GM18498 (cell line): ENCODE measurements at regions not wholly inside any gene's neighbourhood (a gene's known extent, or its start where the extent isn't known, plus 50 kb on each side); places are given as distances from the start of the nearest gene placed in this dataset.
"Not testable (repeated sequence)": the region's sequence is repeated elsewhere in the genome, so short reads cannot be mapped to it uniquely, and the experiment has no call there.

Source experiments
- ATAC-seq: cut with Tn5 transposase; IDR thresholded peaks from one replicate; pipeline ENCODE4 v1.9.1; 2021; ENCODE audit warnings: mild to moderate bottlenecking, moderate library complexity; ENCODE audit not compliant: unreplicated experiment

- ATAC-seq = peak; percentile 55
These were observed 540.3 kb downstream of the HINT1 start for GRCh38 chr5:130624805-130625204.

GRCh38 chr5:130616161-130616560 is 548.9 kb downstream of the HINT1 start:
- ATAC-seq = no peak

- ATAC-seq = no peak
These were observed 559.8 kb downstream of the HINT1 start for GRCh38 chr5:130605234-130605633.

- not testable (repeated sequence) for ATAC-seq
These were observed 568.4 kb downstream of the HINT1 start for GRCh38 chr5:130596647-130597046.

GRCh38 chr5:130580264-130580663 is 584.8 kb downstream of the HINT1 start:
- ATAC-seq = no peak

- ATAC-seq = no peak
These were observed 586.7 kb downstream of the HINT1 start for GRCh38 chr5:130578354-130578753.

GRCh38 chr5:130571076-130571475 is 594.0 kb downstream of the HINT1 start:
- no peak for ATAC-seq

GRCh38 chr5:130568791-130569190 is 596.3 kb downstream of the HINT1 start:
- ATAC-seq = no peak

- ATAC-seq = no peak
These were observed 609.6 kb downstream of the HINT1 start for GRCh38 chr5:130555429-130555828.

- no peak for ATAC-seq
These were observed 614.5 kb downstream of the HINT1 start for GRCh38 chr5:130550562-130550928.

GRCh38 chr5:130549884-130550561 is 615.0 kb downstream of the HINT1 start:
- no peak for ATAC-seq

- ATAC-seq = no peak
These were observed 618.8 kb downstream of the HINT1 start for GRCh38 chr5:130546211-130546610.

- no peak for ATAC-seq
These were observed 619.8 kb downstream of the HINT1 start for GRCh38 chr5:130545291-130545690.

- peak; percentile 76 for ATAC-seq
These were observed 623.3 kb downstream of the HINT1 start for GRCh38 chr5:130541617-130542221.

- ATAC-seq = no peak
These were observed 628.4 kb downstream of the HINT1 start for GRCh38 chr5:130536691-130537090.

- no peak for ATAC-seq
These were observed 628.5 kb downstream of the CHSY3 start for GRCh38 chr5:130532786-130533185.

- no peak for ATAC-seq
These were observed 625.5 kb downstream of the CHSY3 start for GRCh38 chr5:130529511-130530485.

GRCh38 chr5:130529111-130529510 is 624.8 kb downstream of the CHSY3 start:
- no peak for ATAC-seq

- no peak for ATAC-seq
These were observed 624.2 kb downstream of the CHSY3 start for GRCh38 chr5:130528474-130528873.

- no peak for ATAC-seq
These were observed 622.4 kb downstream of the CHSY3 start for GRCh38 chr5:130526708-130527107.

GRCh38 chr5:130520211-130520610 is 615.9 kb downstream of the CHSY3 start:
- ATAC-seq = no peak
